HG02571 (cell line): ENCODE measurements at regions not wholly inside any gene's neighbourhood (a gene's known extent, or its start where the extent isn't known, plus 50 kb on each side); places are given as distances from the start of the nearest gene placed in this dataset.

Source experiments
- ATAC-seq: cut with Tn5 transposase; IDR thresholded peaks from one replicate; pipeline ENCODE4 v1.9.1; 2021; ENCODE audit warnings: mild to moderate bottlenecking, moderate library complexity; ENCODE audit not compliant: unreplicated experiment

GRCh38 chr13:32859707-32860292 lies 156.4 kb upstream of the KL start:
- no peak for ATAC-seq

- no peak for ATAC-seq
Observed at GRCh38 chr13:32861304-32861703, 154.9 kb upstream of the KL start.

GRCh38 chr13:32863596-32863995 lies 152.6 kb upstream of the KL start:
- no peak for ATAC-seq

- no peak for ATAC-seq
Observed at GRCh38 chr13:32866921-32867320, 149.3 kb upstream of the KL start.

GRCh38 chr13:32877491-32877890 lies 138.7 kb upstream of the KL start:
- ATAC-seq, result no peak

GRCh38 chr13:32878163-32878562 lies 138.1 kb upstream of the KL start:
- ATAC-seq, result no peak

DNA sequence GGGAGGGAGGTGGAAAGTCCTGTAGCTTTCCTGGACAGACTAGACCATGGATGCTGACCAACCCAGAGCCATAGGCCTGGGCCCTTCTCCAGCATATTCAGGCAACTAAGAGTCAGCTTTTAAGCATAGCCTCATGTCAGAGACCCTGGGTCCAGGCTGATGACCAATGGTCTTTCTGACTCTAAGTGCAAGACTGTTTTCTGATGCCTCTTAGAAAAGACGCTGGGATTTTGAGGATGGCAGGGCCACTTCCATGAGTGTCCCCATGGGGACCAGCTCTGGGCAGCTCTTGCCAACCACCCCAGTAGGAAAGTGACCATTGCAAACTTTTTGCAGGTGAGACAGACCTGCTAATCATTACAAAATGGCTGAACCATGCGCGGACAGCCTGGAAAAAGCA lies 135.6 kb upstream of the KL start:
- ATAC-seq, result no peak

GRCh38 chr13:32881074-32881776 lies 135.0 kb upstream of the KL start:
- no peak for ATAC-seq

GRCh38 chr13:32881777-32882145 lies 134.5 kb upstream of the KL start:
- ATAC-seq, result no peak

DNA sequence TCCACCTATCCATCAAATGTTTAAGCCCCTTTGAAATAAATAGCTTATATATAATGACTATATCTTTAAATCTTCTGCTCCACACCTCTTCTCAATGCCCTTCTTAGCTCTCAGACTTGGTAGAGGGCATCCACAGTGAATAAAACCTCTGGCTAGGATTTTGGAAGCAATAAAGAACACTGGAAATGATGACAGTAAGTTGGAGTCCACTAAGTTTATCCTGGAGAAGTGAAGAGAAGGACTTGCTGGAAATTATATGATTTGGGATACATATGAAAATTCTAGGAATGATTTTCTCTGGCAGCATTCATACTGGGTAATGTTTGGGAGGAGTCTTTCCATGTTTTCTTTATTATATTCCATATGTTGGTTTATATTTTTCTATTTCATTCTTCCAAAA lies 133.5 kb upstream of the KL start:
- no peak for ATAC-seq

- no peak for ATAC-seq
Observed at GRCh38 chr13:32883474-32883873, 132.7 kb upstream of the KL start.

- ATAC-seq, result no peak
Observed at GRCh38 chr13:32887617-32888016, 128.6 kb upstream of the KL start.

- no peak for ATAC-seq
Observed at GRCh38 chr13:32889986-32890565, 126.1 kb upstream of the KL start.

- ATAC-seq, result no peak
Observed at GRCh38 chr13:32893176-32893575, 123.0 kb upstream of the KL start.

DNA sequence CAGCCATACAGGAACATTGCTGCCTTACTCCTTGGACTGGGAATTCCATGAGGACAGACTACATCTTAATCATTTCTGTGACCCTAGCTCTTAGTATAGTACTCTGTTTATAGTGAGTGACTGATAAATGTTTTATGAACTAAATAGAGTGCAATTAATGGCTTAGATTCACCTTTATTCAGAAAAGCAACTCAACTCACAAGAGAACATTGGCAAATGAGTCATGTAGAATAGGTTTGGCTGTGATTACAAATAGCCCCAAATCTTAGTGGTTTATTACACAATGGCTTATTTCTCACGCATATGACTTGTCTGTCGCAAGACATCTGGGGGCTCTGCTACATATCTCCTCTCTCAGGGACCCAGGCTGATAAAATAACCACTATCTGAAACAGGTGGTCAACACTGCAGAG lies 121.6 kb upstream of the KL start:
- no peak for ATAC-seq

DNA sequence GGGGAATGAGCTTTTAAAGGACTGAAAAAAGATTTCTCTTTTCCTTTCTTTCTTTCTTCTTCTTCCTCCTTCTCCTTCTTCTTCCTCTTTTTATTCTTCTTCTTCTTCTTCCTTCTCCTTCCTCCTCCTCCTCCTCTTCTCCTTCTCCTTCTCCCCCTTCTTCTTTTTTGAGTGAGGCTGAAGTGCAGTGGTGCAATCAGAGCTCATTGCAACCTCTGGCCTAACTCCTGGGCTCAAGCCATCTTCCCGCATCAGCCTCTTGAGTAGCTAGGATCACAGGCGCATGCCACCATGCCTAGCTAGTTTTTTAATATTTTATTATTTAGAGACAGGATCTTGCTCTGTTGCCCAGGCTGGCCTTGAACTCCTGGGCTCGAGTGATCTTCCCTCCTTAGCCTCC lies 120.9 kb upstream of the KL start:
- ATAC-seq, result no peak

DNA sequence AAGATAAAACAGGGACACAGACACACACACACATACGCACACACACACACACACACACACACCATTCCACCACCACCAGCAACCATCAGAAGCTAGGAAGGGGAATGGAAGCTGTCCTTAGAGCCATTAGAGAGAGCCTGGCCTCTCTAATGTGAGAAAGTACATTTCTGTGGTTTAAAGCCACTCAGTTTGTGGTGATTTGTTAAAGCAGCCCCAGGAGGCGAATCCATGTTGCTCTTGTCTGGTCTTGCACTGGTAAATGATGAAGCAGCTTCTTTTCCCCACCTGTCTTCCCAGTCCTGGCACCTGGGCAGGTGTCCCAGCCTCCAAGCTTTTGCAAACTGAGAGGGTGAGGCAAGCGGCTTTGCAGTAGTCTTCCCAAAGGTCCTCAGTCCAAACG lies 118.9 kb upstream of the KL start:
- no peak for ATAC-seq

GRCh38 chr13:32902029-32902780 lies 114.0 kb upstream of the KL start:
- no peak for ATAC-seq

GRCh38 chr13:32902874-32903273 lies 113.3 kb upstream of the KL start:
- no peak for ATAC-seq

DNA sequence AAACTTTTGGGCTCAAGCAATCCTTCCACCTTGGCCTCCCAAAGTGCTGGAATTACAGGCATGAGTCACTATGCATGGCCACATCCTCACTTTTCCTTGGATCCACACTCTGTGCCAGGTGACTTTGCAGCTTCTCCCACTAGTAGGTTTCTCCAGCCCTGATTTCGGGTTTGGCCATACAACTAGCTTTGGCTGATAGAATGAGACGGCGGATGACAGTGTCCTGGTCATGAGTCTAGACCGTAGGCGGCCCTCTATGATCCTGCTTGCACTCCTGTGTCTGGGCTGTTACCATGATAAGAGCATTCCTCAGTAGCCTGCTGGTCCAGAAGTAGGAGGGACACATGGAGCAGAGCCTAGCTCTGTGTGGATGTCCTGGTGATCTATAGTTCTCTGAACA lies 112.5 kb upstream of the KL start:
- ATAC-seq, result no peak

- ATAC-seq, result no peak
Observed at GRCh38 chr13:32904266-32904665, 112.0 kb upstream of the KL start.
